ENCODE measurements at regions not wholly inside any gene's neighbourhood (a gene's known extent, or its start where the extent isn't known, plus 50 kb on each side); places are given as distances from the start of the nearest gene placed in this dataset.

GRCh38 chr6:167507376-167507945 is 182.6 kb downstream of the TTLL2 start:
- Histone ChIP-seq H3K4me3 (no peak overlapping the region), H3K27me3 (replicated peaks; ENCODE audit: insufficient read depth) (no peaks in the 10 kb centered on the region), H3K27ac (no peak overlapping the region), H3K79me2 (ENCODE audit: insufficient read depth) (no peaks in the 10 kb centered on the region), H3K9me3 (ENCODE audit: low read depth) (no peaks in the 10 kb centered on the region), H3K9ac (no peak overlapping the region), H3K4me2 (ENCODE audit: unreplicated experiment) (no peak overlapping the region), H2AFZ (no peak overlapping the region), H4K20me1 (ENCODE audit: insufficient read depth) (no peaks in the 10 kb centered on the region), H3K4me1 (ENCODE audit: insufficient read depth) (no peaks in the 10 kb centered on the region), H3F3A (ENCODE audit: insufficient read depth) (no peaks in the 10 kb centered on the region), H3K9me2 (ENCODE audit: insufficient read depth) (no peaks in the 10 kb centered on the region), H3K36me3 (ENCODE audit: low read depth) (no peaks in the 10 kb centered on the region)
- in situ Hi-C loops (cut with MboI): no loop called here
- DNase-seq: no peak
- 68% methylated on average over 11 to 15 of the region's 15 CpGs for WGBS, 2 experiments (ENCODE audit: low coverage in 1 of 2, low lambda C conversion rate in 2 of 2, missing lambda C conversion rate in 2 of 2)
- TF ChIP-seq EZH2phosphoT487 (IDR thresholded peaks at IDR 0.05; ENCODE audit: insufficient read depth, low read depth) (no peak), EZH2 (IDR thresholded peaks at IDR 0.05; ENCODE audit: insufficient read depth, poor library complexity, severe bottlenecking) (no peak)

- Histone ChIP-seq H3K9me3 (ENCODE audit: low read depth) (no peaks in the 10 kb centered on the region), H3K4me3 (no peak overlapping the region), H3K27ac (no peak overlapping the region), H3K9me2 (ENCODE audit: insufficient read depth) (no peaks in the 10 kb centered on the region), H3K9ac (no peak overlapping the region), H3K27me3 (replicated peaks; ENCODE audit: insufficient read depth) (no peaks in the 10 kb centered on the region), H4K20me1 (ENCODE audit: insufficient read depth) (no peaks in the 10 kb centered on the region), H2AFZ (no peak overlapping the region), H3K36me3 (ENCODE audit: low read depth) (no peaks in the 10 kb centered on the region), H3K4me1 (ENCODE audit: insufficient read depth) (no peaks in the 10 kb centered on the region), H3K79me2 (ENCODE audit: insufficient read depth) (no peaks in the 10 kb centered on the region), H3K4me2 (ENCODE audit: unreplicated experiment) (no peak overlapping the region), H3F3A (ENCODE audit: insufficient read depth) (no peaks in the 10 kb centered on the region)
- TF ChIP-seq EZH2phosphoT487 (IDR thresholded peaks at IDR 0.05; ENCODE audit: insufficient read depth, low read depth) (no peak), EZH2 (IDR thresholded peaks at IDR 0.05; ENCODE audit: insufficient read depth, poor library complexity, severe bottlenecking) (no peak)
- in situ Hi-C loops (cut with MboI): no loop called here
- 52 to 53% methylated on average over 24 to 29 of the region's 29 CpGs for WGBS, 2 experiments (ENCODE audit: low coverage in 1 of 2, low lambda C conversion rate in 2 of 2, missing lambda C conversion rate in 2 of 2)
- no peak for DNase-seq
These were observed 184.3 kb downstream of the TTLL2 start for GRCh38 chr6:167508919-167509852.

- H3K9ac ChIP-seq: no peak overlapping the region
- H3K27ac ChIP-seq: no peak overlapping the region
- H3K9me3 ChIP-seq (ENCODE audit: low read depth): no peaks in the 10 kb centered on the region
- H3K79me2 ChIP-seq (ENCODE audit: insufficient read depth): no peaks in the 10 kb centered on the region
- H3K4me2 ChIP-seq (ENCODE audit: unreplicated experiment): no peak overlapping the region
- no peaks in the 10 kb centered on the region for H3K27me3 ChIP-seq (replicated peaks; ENCODE audit: insufficient read depth)
- no peak for DNase-seq
- no peaks in the 10 kb centered on the region for H3F3A ChIP-seq (ENCODE audit: insufficient read depth)
- WGBS, 2 experiments (ENCODE audit: low coverage in 1 of 2, low lambda C conversion rate in 2 of 2, missing lambda C conversion rate in 2 of 2): 55 to 59% methylated on average over 9 to 10 of the region's 10 CpGs
- no peak for TF ChIP-seq EZH2 (IDR thresholded peaks at IDR 0.05; ENCODE audit: insufficient read depth, poor library complexity, severe bottlenecking)
- no peak for TF ChIP-seq EZH2phosphoT487 (IDR thresholded peaks at IDR 0.05; ENCODE audit: insufficient read depth, low read depth)
- H3K9me2 ChIP-seq (ENCODE audit: insufficient read depth): no peaks in the 10 kb centered on the region
- no peak overlapping the region for H2AFZ ChIP-seq
- no peaks in the 10 kb centered on the region for H3K36me3 ChIP-seq (ENCODE audit: low read depth)
- in situ Hi-C loops (cut with MboI): no loop called here
- H4K20me1 ChIP-seq (ENCODE audit: insufficient read depth): no peaks in the 10 kb centered on the region
- no peak overlapping the region for H3K4me3 ChIP-seq
- H3K4me1 ChIP-seq (ENCODE audit: insufficient read depth): no peaks in the 10 kb centered on the region
These were observed 185.0 kb downstream of the TTLL2 start for GRCh38 chr6:167509853-167510220.

- no peak for DNase-seq
- H4K20me1 ChIP-seq (ENCODE audit: insufficient read depth): no peaks in the 10 kb centered on the region
- no peaks in the 10 kb centered on the region for H3K4me1 ChIP-seq (ENCODE audit: insufficient read depth)
- no peaks in the 10 kb centered on the region for H3F3A ChIP-seq (ENCODE audit: insufficient read depth)
- in situ Hi-C loops (cut with MboI): no loop called here
- H3K9me2 ChIP-seq (ENCODE audit: insufficient read depth): no peaks in the 10 kb centered on the region
- H3K27ac ChIP-seq: no peak overlapping the region
- H3K9me3 ChIP-seq (ENCODE audit: low read depth): no peaks in the 10 kb centered on the region
- no peak overlapping the region for H3K4me2 ChIP-seq (ENCODE audit: unreplicated experiment)
- 56 to 59% methylated on average over 11 of the region's 11 CpGs for WGBS, 2 experiments (ENCODE audit: low coverage in 1 of 2, low lambda C conversion rate in 2 of 2, missing lambda C conversion rate in 2 of 2)
- H3K36me3 ChIP-seq (ENCODE audit: low read depth): no peaks in the 10 kb centered on the region
- H3K9ac ChIP-seq: no peak overlapping the region
- no peak overlapping the region for H3K4me3 ChIP-seq
- TF ChIP-seq EZH2 (IDR thresholded peaks at IDR 0.05; ENCODE audit: insufficient read depth, poor library complexity, severe bottlenecking) (no peak), EZH2phosphoT487 (IDR thresholded peaks at IDR 0.05; ENCODE audit: insufficient read depth, low read depth) (no peak)
- H3K27me3 ChIP-seq (replicated peaks; ENCODE audit: insufficient read depth): no peaks in the 10 kb centered on the region
- no peak overlapping the region for H2AFZ ChIP-seq
- H3K79me2 ChIP-seq (ENCODE audit: insufficient read depth): no peaks in the 10 kb centered on the region
These were observed 185.8 kb downstream of the TTLL2 start for GRCh38 chr6:167510648-167511047.

Data from GM23248 (cell line).